Neural progenitor cell (in vitro differentiated cells): ENCODE measurements at regions not wholly inside any gene's neighbourhood (a gene's known extent, or its start where the extent isn't known, plus 50 kb on each side); places are given as distances from the start of the nearest gene placed in this dataset.

Experiments
- EZH2 ChIP-seq: fragments of 200-600 bp; sonication (generic); IDR thresholded peaks from 2 replicates; pipeline ENCODE4 v1.6.1; 2017; ENCODE audit warnings: antibody characterized with exemption, mild to moderate bottlenecking, moderate library complexity
- TF ChIP-seq, protein P1 (sequence below): fragments of 200-600 bp; sonication (generic); IDR thresholded peaks from 2 replicates; pipeline ENCODE4 v1.5.1; 2017; ENCODE audit warnings: antibody characterized with exemption, mild to moderate bottlenecking

DNA sequence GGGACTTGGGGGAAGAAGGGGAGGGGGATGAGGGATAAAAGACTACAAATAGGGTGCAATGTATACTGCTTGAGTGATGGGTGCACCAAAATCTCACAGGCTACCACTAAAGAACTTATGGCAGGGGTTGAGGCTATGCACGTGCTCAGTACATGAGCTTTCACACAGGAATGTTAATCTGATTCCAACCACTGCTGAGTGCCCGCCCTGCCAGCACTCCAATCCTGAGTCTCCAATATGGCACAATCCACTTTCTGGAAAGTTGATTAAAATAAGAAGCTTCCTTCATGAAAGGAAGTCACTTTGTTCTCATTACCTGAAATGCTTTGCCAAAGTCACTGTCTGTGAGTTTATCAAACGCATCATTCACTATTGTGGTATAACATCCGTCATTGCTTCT lies 463.0 kb downstream of the IRS2 start:
- TF ChIP-seq, protein P1, sequence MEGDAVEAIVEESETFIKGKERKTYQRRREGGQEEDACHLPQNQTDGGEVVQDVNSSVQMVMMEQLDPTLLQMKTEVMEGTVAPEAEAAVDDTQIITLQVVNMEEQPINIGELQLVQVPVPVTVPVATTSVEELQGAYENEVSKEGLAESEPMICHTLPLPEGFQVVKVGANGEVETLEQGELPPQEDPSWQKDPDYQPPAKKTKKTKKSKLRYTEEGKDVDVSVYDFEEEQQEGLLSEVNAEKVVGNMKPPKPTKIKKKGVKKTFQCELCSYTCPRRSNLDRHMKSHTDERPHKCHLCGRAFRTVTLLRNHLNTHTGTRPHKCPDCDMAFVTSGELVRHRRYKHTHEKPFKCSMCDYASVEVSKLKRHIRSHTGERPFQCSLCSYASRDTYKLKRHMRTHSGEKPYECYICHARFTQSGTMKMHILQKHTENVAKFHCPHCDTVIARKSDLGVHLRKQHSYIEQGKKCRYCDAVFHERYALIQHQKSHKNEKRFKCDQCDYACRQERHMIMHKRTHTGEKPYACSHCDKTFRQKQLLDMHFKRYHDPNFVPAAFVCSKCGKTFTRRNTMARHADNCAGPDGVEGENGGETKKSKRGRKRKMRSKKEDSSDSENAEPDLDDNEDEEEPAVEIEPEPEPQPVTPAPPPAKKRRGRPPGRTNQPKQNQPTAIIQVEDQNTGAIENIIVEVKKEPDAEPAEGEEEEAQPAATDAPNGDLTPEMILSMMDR: no peak
- no peak for TF ChIP-seq EZH2
